Retinal pigment epithelial cell (primary cell): ENCODE measurements at regions not wholly inside any gene's neighbourhood (a gene's known extent, or its start where the extent isn't known, plus 50 kb on each side); places are given as distances from the start of the nearest gene placed in this dataset.
"Not testable (repeated sequence)": the region's sequence is repeated elsewhere in the genome, so short reads cannot be mapped to it uniquely, and the experiment has no call there.

Experiments used
- DNase-seq: peaks from one replicate; pipeline ENCODE4 v3.0.0-alpha.2; 2010; ENCODE audit warnings: low read depth
- H3K4me3 ChIP-seq: 2 replicates; pipeline ENCODE4 v1.5.1; 2011; ENCODE audit warnings: mild to moderate bottlenecking, low read length, control low read depth, moderate library complexity
- CTCF ChIP-seq: conservative IDR thresholded peaks from 2 replicates; pipeline ENCODE4 v1.5.1; 2011; ENCODE audit warnings: low read depth, low read length, control low read depth, inconsistent platforms

GRCh38 chr7:28900311-28900710, 57.8 kb downstream of the TRIL start:
- no peak for DNase-seq

GRCh38 chr7:28893888-28894287, 64.2 kb downstream of the TRIL start:
- DNase-seq, result no peak
- TF ChIP-seq CTCF, result no peak

More at GRCh38 chr7:28900311-28900710, 57.8 kb downstream of the TRIL start:
- no peak overlapping the region for H3K4me3 ChIP-seq
- TF ChIP-seq CTCF, result no peak

GRCh38 chr7:28891876-28892234, 66.3 kb downstream of the TRIL start:
- not testable (repeated sequence) for H3K4me3 ChIP-seq, DNase-seq

More at GRCh38 chr7:28893888-28894287, 64.2 kb downstream of the TRIL start:
- no peak overlapping the region for H3K4me3 ChIP-seq

- no peak for TF ChIP-seq CTCF
- H3K4me3 ChIP-seq, result no peak overlapping the region
- DNase-seq, result no peak
Measured at GRCh38 chr7:28891192-28891875, 66.8 kb downstream of the TRIL start.

GRCh38 chr7:28890137-28890536, 68.0 kb downstream of the TRIL start:
- H3K4me3 ChIP-seq, result no peak overlapping the region
- no peak for TF ChIP-seq CTCF
- DNase-seq, result no peak

- H3K4me3 ChIP-seq, result no peak overlapping the region
- TF ChIP-seq CTCF, result no peak
- DNase-seq, result no peak
Measured at GRCh38 chr7:28889290-28889689, 68.8 kb downstream of the TRIL start.

GRCh38 chr7:28885771-28886170, 72.4 kb downstream of the TRIL start:
- no peak for TF ChIP-seq CTCF
- H3K4me3 ChIP-seq, result no peak overlapping the region
- no peak for DNase-seq
